H9 (cell line): ENCODE measurements at regions not wholly inside any gene's neighbourhood (a gene's known extent, or its start where the extent isn't known, plus 50 kb on each side); places are given as distances from the start of the nearest gene placed in this dataset.

ENCODE experiments used
- DNase-seq: peaks from one replicate; pipeline ENCODE4 v3.0.0-alpha.2; 2017
- H2AFZ ChIP-seq: one replicate; pipeline ENCODE4 v1.6.1; 2013; ENCODE audit warnings: mild to moderate bottlenecking, low read length, control low read depth, moderate library complexity
- H2AK5ac ChIP-seq: 2 replicates; pipeline ENCODE4 v1.6.1; 2013; ENCODE audit warnings: low read length, control low read depth, mixed read lengths; ENCODE audit not compliant: insufficient read length
- H2BK120ac ChIP-seq: one replicate; pipeline ENCODE4 v1.6.1; 2013; ENCODE audit warnings: low read depth, mild to moderate bottlenecking, low read length, control low read depth, inconsistent platforms; ENCODE audit not compliant: poor library complexity, severe bottlenecking
- H2BK12ac ChIP-seq: 2 replicates; pipeline ENCODE4 v1.6.1; 2013; ENCODE audit warnings: low read length, control low read depth, mixed read lengths, low read depth; ENCODE audit not compliant: insufficient read length
- H2BK15ac ChIP-seq: 2 replicates; pipeline ENCODE4 v1.6.1; 2013; ENCODE audit warnings: low read depth, low read length, control low read depth
- H2BK20ac ChIP-seq: one replicate; pipeline ENCODE4 v1.6.1; 2013; ENCODE audit warnings: low read depth, mild to moderate bottlenecking, low read length, control low read depth, inconsistent platforms; ENCODE audit not compliant: poor library complexity, severe bottlenecking
- H2BK5ac ChIP-seq: 2 replicates; pipeline ENCODE4 v1.6.1; 2013; ENCODE audit warnings: low read length, control low read depth, mixed read lengths; ENCODE audit not compliant: insufficient read length
- H3K14ac ChIP-seq: 2 replicates; pipeline ENCODE4 v1.6.1; 2013; ENCODE audit warnings: low read length, control low read depth; ENCODE audit not compliant: insufficient read depth
- H3K18ac ChIP-seq: 2 replicates; pipeline ENCODE4 v1.6.1; 2013; ENCODE audit warnings: low read depth, mild to moderate bottlenecking, mixed read lengths, low read length, control low read depth; ENCODE audit not compliant: insufficient read length
- H3K23ac ChIP-seq: 2 replicates; pipeline ENCODE4 v1.6.1; 2013; ENCODE audit warnings: low read length, control low read depth, mixed read lengths, low read depth; ENCODE audit not compliant: insufficient read length
- H3K23me2 ChIP-seq: 2 replicates; pipeline ENCODE4 v1.6.1; 2013; ENCODE audit warnings: low read depth, mild to moderate bottlenecking, mixed read lengths, low read length, control low read depth; ENCODE audit not compliant: insufficient read length, poor library complexity, severe bottlenecking
- H3K27ac ChIP-seq: 2 replicates; pipeline ENCODE4 v1.5.1; 2013; ENCODE audit warnings: low read length, control low read depth, mixed read lengths, low read depth; ENCODE audit not compliant: insufficient read length
- H3K27me3 ChIP-seq: 2 replicates; pipeline ENCODE4 v1.6.1; 2013; ENCODE audit warnings: low read length, control low read depth, inconsistent platforms; ENCODE audit not compliant: insufficient read depth
- H3K4ac ChIP-seq: 2 replicates; pipeline ENCODE4 v1.6.1; 2013; ENCODE audit warnings: low read depth, mild to moderate bottlenecking, control low read depth, inconsistent platforms, low read length, moderate library complexity
- H3K4me1 ChIP-seq: 2 replicates; pipeline ENCODE4 v1.6.1; 2013; ENCODE audit warnings: low read length, control low read depth, inconsistent platforms; ENCODE audit not compliant: insufficient read depth
- H3K4me2 ChIP-seq: 2 replicates; pipeline ENCODE4 v1.6.1; 2013; ENCODE audit warnings: low read length, control low read depth, mixed read lengths; ENCODE audit not compliant: insufficient read length, insufficient read depth
- H3K56ac ChIP-seq: 2 replicates; pipeline ENCODE4 v1.6.1; 2013; ENCODE audit warnings: low read depth, mild to moderate bottlenecking, mixed read lengths, low read length, control low read depth; ENCODE audit not compliant: insufficient read length
- H3K79me1 ChIP-seq: 2 replicates; pipeline ENCODE4 v1.6.1; 2013; ENCODE audit warnings: low read depth, mild to moderate bottlenecking, moderate library complexity, low read length, control low read depth, inconsistent platforms; ENCODE audit not compliant: insufficient read depth, poor library complexity, severe bottlenecking
- H3K79me2 ChIP-seq: 2 replicates; pipeline ENCODE4 v1.6.1; 2013; ENCODE audit warnings: low read length, control low read depth, inconsistent platforms; ENCODE audit not compliant: insufficient read depth
- H3K9ac ChIP-seq: 2 replicates; pipeline ENCODE4 v1.6.1; 2013; ENCODE audit warnings: low read length, control low read depth, mixed read lengths; ENCODE audit not compliant: insufficient read length; ENCODE audit errors: extremely low read depth
- H3K9me3 ChIP-seq: one replicate; pipeline ENCODE4 v1.6.1; 2013; ENCODE audit warnings: low read depth, low read length, inconsistent platforms; ENCODE audit not compliant: control insufficient read depth
- H3T11ph ChIP-seq: one replicate; pipeline ENCODE4 v1.6.1; 2013; ENCODE audit warnings: mild to moderate bottlenecking, low read length, control low read depth, inconsistent platforms
- H4K20me1 ChIP-seq: one replicate; pipeline ENCODE4 v1.6.1; 2013; ENCODE audit not compliant: control insufficient read depth, insufficient read length, insufficient read depth
- H4K5ac ChIP-seq: 2 replicates; pipeline ENCODE4 v1.6.1; 2013; ENCODE audit warnings: low read depth, mild to moderate bottlenecking, mixed read lengths, low read length, control low read depth; ENCODE audit not compliant: insufficient read length
- H4K8ac ChIP-seq: replicated peaks from 2 replicates; pipeline ENCODE4 v1.6.1; 2013; ENCODE audit warnings: low read length, control low read depth, mixed read lengths, low read depth; ENCODE audit not compliant: insufficient read length
- H4K91ac ChIP-seq: 2 replicates; pipeline ENCODE4 v1.6.1; 2013; ENCODE audit warnings: low read depth, mild to moderate bottlenecking, moderate library complexity, mixed read lengths, low read length, control low read depth; ENCODE audit not compliant: insufficient read length
- H3K27ac Mint-ChIP-seq, 3 experiments: 2 replicates in 2 of 3; 3 replicates in 1 of 3; pipeline ENCODE4 v1.8.0; 2020 to 2021; ENCODE audit warnings: mixed read lengths in 3 of 3, mild to moderate bottlenecking in 1 of 3, moderate library complexity in 1 of 3
- H3K27me3 Mint-ChIP-seq: 2 replicates; pipeline ENCODE4 v1.8.0; 2021; ENCODE audit warnings: low read depth, mild to moderate bottlenecking, moderate library complexity, mixed read lengths
- H3K36me3 Mint-ChIP-seq, 3 experiments: 2 replicates in 2 of 3; 3 replicates in 1 of 3; pipeline ENCODE4 v1.8.0; 2020 to 2021; ENCODE audit warnings: low read depth in 3 of 3, mixed read lengths in 3 of 3; ENCODE audit not compliant: insufficient read depth in 1 of 3
- H3K4me1 Mint-ChIP-seq, 2 experiments: 2 replicates each; pipeline ENCODE4 v1.8.0; 2020; ENCODE audit warnings: mixed read lengths in 2 of 2
- H3K4me3 Mint-ChIP-seq, 2 experiments: 2 replicates in 1 of 2; 3 replicates in 1 of 2; pipeline ENCODE4 v1.8.0; 2020 to 2021; ENCODE audit warnings: mild to moderate bottlenecking in 2 of 2, mixed read lengths in 2 of 2, moderate library complexity in 1 of 2
- H3K9me3 Mint-ChIP-seq, 2 experiments: 2 replicates in 1 of 2; 3 replicates in 1 of 2; pipeline ENCODE4 v1.8.0; 2020; ENCODE audit warnings: mild to moderate bottlenecking in 2 of 2, mixed read lengths in 2 of 2, moderate library complexity in 1 of 2
- CTCF ChIP-seq: fragments of 200-600 bp; sonication (generic); conservative IDR thresholded peaks from 3 replicates; pipeline ENCODE4 v1.8.0; 2021; ENCODE audit warnings: antibody characterized with exemption, mild to moderate bottlenecking
- WGBS: extraction: QIAGEN DNeasy Blood & Tissue Kit; methylation state at CpG from one replicate; pipeline ENCODE4 v1.1.7; 2013; ENCODE audit warnings: missing lambda C conversion rate, low lambda C conversion rate, mixed read lengths; ENCODE audit not compliant: insufficient read length; ENCODE audit errors: extremely low coverage; 5-methylcytosine and 5-hydroxymethylcytosine counted together

DNA sequence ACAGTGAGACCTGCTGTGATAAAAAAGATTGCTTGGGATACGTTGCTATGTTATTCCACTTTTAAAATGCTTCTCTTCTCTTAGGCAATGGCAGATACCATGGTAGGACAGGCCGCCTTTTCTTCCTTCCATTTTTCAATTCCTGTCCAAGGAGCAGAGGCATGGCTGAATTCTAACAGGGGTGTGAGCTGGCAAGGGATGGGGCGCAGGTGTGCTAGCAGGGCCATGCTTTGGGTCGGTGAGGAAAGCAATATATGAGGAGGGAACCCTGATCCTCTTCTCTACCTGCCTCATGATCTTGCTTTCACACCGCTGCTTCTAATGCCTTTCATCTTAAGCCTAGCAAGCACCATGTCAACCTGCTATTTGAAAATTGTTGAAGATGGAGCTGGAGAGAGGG is 225.0 kb downstream of the KATNAL1 start:
- no peak overlapping the region for H3K4me2 ChIP-seq
- no peak overlapping the region for H3K4ac ChIP-seq
- peaks cover 14 to 18% of the 10 kb centered on the region in 2 experiments for H3K4me1 Mint-ChIP-seq
- H2BK120ac ChIP-seq = no peak overlapping the region
- TF ChIP-seq CTCF = no peak
- H3K27ac ChIP-seq = no peak overlapping the region
- H2AK5ac ChIP-seq = no peak overlapping the region
- H3K36me3 Mint-ChIP-seq = peaks cover 13 to 42% (median 24%) of the 10 kb centered on the region in 3 experiments
- H3K56ac ChIP-seq = no peak overlapping the region
- H3K27me3 ChIP-seq = no peaks in the 10 kb centered on the region
- H3K14ac ChIP-seq = no peak overlapping the region
- H4K5ac ChIP-seq = no peak overlapping the region
- H3K4me1 ChIP-seq = peaks cover 7% of the 10 kb centered on the region; the same call in 1 of the 2 replicates
- H3K27ac Mint-ChIP-seq = no peak overlapping the region
- no peak overlapping the region for H2BK20ac ChIP-seq
- H3K79me1 ChIP-seq = no peaks in the 10 kb centered on the region
- no peak overlapping the region for H2BK15ac ChIP-seq
- H3K9ac ChIP-seq = no peak overlapping the region
- H3K23me2 ChIP-seq = no peaks in the 10 kb centered on the region
- no peaks in the 10 kb centered on the region for H4K20me1 ChIP-seq
- H3K9me3 Mint-ChIP-seq = peaks cover 40 to 50% of the 10 kb centered on the region in 2 experiments
- no peaks in the 10 kb centered on the region for H3K9me3 ChIP-seq
- no peak overlapping the region for H4K91ac ChIP-seq
- H3K4me3 Mint-ChIP-seq = no peak overlapping the region
- WGBS = no CpG with 5 or more reads among the region's 5 CpGs
- H3K27me3 Mint-ChIP-seq = no peaks in the 10 kb centered on the region
- DNase-seq = no peak
- H2BK12ac ChIP-seq = no peak overlapping the region
- no peak overlapping the region for H4K8ac ChIP-seq
- no peak overlapping the region for H2AFZ ChIP-seq
- H3K23ac ChIP-seq = no peak overlapping the region
- no peak overlapping the region for H3K18ac ChIP-seq
- H2BK5ac ChIP-seq = no peak overlapping the region
- no peaks in the 10 kb centered on the region for H3K79me2 ChIP-seq
- no peak overlapping the region for H3T11ph ChIP-seq
